HepG2 (cell line): ENCODE measurements at regions not wholly inside any gene's neighbourhood (a gene's known extent, or its start where the extent isn't known, plus 50 kb on each side); places are given as distances from the start of the nearest gene placed in this dataset.
A peak's percentile ranks its signal among the peaks of the same experiment; 100 is the strongest.

Experiments
- ATAC-seq: fragments of 200-7000 bp; cut with Tn5 transposase; 3 replicates; pipeline ENCODE4 v1.9.1; 2020; ENCODE audit warnings: mild to moderate bottlenecking, moderate library complexity
- BruUV-seq: library from RNA; stranded (reverse); fragments of 400-500 nt; replicated peaks from 2 replicates; lab custom pipeline; 2021; lab: Mats Ljungman, UMichigan
- CTCF ChIA-PET: fragments of 300-600 bp; formaldehyde crosslinking; extraction: SDS; loops from one replicate; lab custom pipeline; 2021; ENCODE audit warnings: low total read pairs, inconsistent platforms, low intra/inter-chr PET ratio; lab: Yijun Ruan, JAX
- POLR2A ChIA-PET: fragments of 350-600 bp; sonication (Branson Sonifier 250); formaldehyde crosslinking; loops from one replicate; lab custom pipeline; 2020; ENCODE audit warnings: antibody characterized with exemption, inconsistent platforms; lab: Yijun Ruan, JAX
- DNase-seq: peaks from one replicate; pipeline ENCODE4 v3.0.0-alpha.2; 2015; ENCODE audit warnings: low spot score
- FAIRE-seq: peaks from 3 replicates; lab custom pipeline; 2011; peaks lifted over from hg19 to GRCh38; lab: Jason Lieb, UNC
- H2AFZ ChIP-seq: one replicate; pipeline ENCODE4 v1.6.1; 2011; ENCODE audit warnings: low read length, inconsistent platforms
- H3K27ac ChIP-seq: fragments of 300-600 bp; 3 replicates; pipeline ENCODE4 v1.8.0; 2011; ENCODE audit warnings: mixed run types, mild to moderate bottlenecking, mixed read lengths, low read length, inconsistent platforms; ENCODE audit not compliant: insufficient read depth; ENCODE audit errors: extremely low read length
- H3K27me3 ChIP-seq, 2 experiments: fragments of 200-600 bp in 1 of 2; 2 replicates in 1 of 2; 3 replicates in 1 of 2; pipeline versions ENCODE4 v1.6.0 to v1.8.0; 2011; ENCODE audit warnings: low read length in 2 of 2, mild to moderate bottlenecking in 2 of 2, moderate library complexity in 2 of 2, inconsistent platforms in 1 of 2; ENCODE audit not compliant: insufficient read depth in 2 of 2, control insufficient read depth in 1 of 2
- H3K36me3 ChIP-seq, 2 experiments: fragments of 200-600 bp in 1 of 2; replicated peaks in 1 of 2; 2 replicates in 1 of 2; 3 replicates in 1 of 2; pipeline versions ENCODE4 v1.5.1 to v1.8.0; 2011; ENCODE audit warnings: low read length in 2 of 2, inconsistent platforms in 1 of 2; ENCODE audit not compliant: insufficient read depth in 2 of 2, control insufficient read depth in 1 of 2
- H3K4me1 ChIP-seq: 2 replicates; pipeline ENCODE4 v1.5.1; 2012; ENCODE audit warnings: low read length, inconsistent platforms; ENCODE audit not compliant: insufficient read depth
- H3K4me2 ChIP-seq: 2 replicates; pipeline ENCODE4 v1.6.0; 2011; ENCODE audit warnings: low read depth, low read length, inconsistent platforms
- H3K4me3 ChIP-seq, 3 experiments: fragments of 200-600 bp in 1 of 3; sonication (generic), shearing (Covaris generic) in 1 of 3; replicated peaks in 1 of 3; 2 replicates each; pipeline ENCODE4 v1.5.1; 2011 to 2016; ENCODE audit warnings: low read length in 3 of 3, inconsistent platforms in 2 of 3, low read depth in 2 of 3, mild to moderate bottlenecking in 2 of 3, control low read depth in 1 of 3, mixed read lengths in 1 of 3; ENCODE audit not compliant: insufficient read depth in 1 of 3
- H3K79me2 ChIP-seq: one replicate; pipeline ENCODE4 v1.6.1; 2011; ENCODE audit warnings: low read length, inconsistent platforms; ENCODE audit not compliant: insufficient read depth
- H3K9ac ChIP-seq: 2 replicates; pipeline ENCODE4 v1.6.0; 2011; ENCODE audit warnings: mild to moderate bottlenecking, low read depth, low read length, inconsistent platforms; ENCODE audit not compliant: insufficient read depth
- H3K9me3 ChIP-seq: 2 replicates; pipeline ENCODE4 v1.5.1; 2012; ENCODE audit warnings: mild to moderate bottlenecking, low read length
- H4K20me1 ChIP-seq: 2 replicates; pipeline ENCODE4 v1.6.0; 2011; ENCODE audit warnings: inconsistent platforms, mild to moderate bottlenecking, low read length, moderate library complexity; ENCODE audit not compliant: insufficient read depth
- FOXA1 ChIP-seq, 2 experiments: fragments of 450-650 bp in 1 of 2; sonication (generic) in 1 of 2; formaldehyde crosslinking in 1 of 2; IDR thresholded peaks; 2 replicates each; pipeline versions ENCODE4 v1.4.0 to v1.6.1; 2016 to 2020; ENCODE audit warnings: missing genetic modification reagents in 1 of 2
- HINFP ChIP-seq: sonication (generic); formaldehyde crosslinking; IDR thresholded peaks from 2 replicates; pipeline ENCODE4 v1.4.0; 2020; ENCODE audit warnings: low read depth, mild to moderate bottlenecking, missing genetic modification reagents
- KDM6A ChIP-seq: IDR thresholded peaks from 2 replicates; pipeline ENCODE4 v1.6.1; 2016; ENCODE audit warnings: low read depth
- MAFF ChIP-seq: IDR thresholded peaks from 2 replicates; pipeline ENCODE4 v1.6.1; 2011; ENCODE audit warnings: low read depth, low read length, improper control_type of control experiment
- MAFK ChIP-seq, 2 experiments: IDR thresholded peaks in 1 of 2; conservative IDR thresholded peaks in 1 of 2; 2 replicates each; pipeline ENCODE4 v1.6.1; 2011; ENCODE audit warnings: improper control_type of control experiment in 2 of 2, low read length in 2 of 2
- PCBP2 ChIP-seq: fragments of 200-400 bp; formaldehyde crosslinking; optimal IDR thresholded peaks from 2 replicates; pipeline ENCODE3; 2018; ENCODE audit warnings: low read length, low read depth; ENCODE audit not compliant: poor library complexity, severe bottlenecking
- POLR2G ChIP-seq: fragments of 200-400 bp; formaldehyde crosslinking; IDR thresholded peaks from 2 replicates; pipeline ENCODE4 v1.6.1; 2018; ENCODE audit warnings: mild to moderate bottlenecking, low read depth, low read length, moderate library complexity
- SMAD9 ChIP-seq: sonication (generic); formaldehyde crosslinking; IDR thresholded peaks from 2 replicates; pipeline ENCODE4 v1.5.1; 2020; ENCODE audit warnings: mild to moderate bottlenecking, missing genetic modification reagents
- SMC3 ChIP-seq: IDR thresholded peaks from 2 replicates; pipeline ENCODE4 v1.6.1; 2011; ENCODE audit warnings: low read length, improper control_type of control experiment
- SP1 ChIP-seq, 2 experiments: fragments of 450-650 bp in 1 of 2; sonication (generic) in 1 of 2; formaldehyde crosslinking in 1 of 2; IDR thresholded peaks; 2 replicates each; pipeline versions ENCODE4 v1.4.0 to v1.6.1; 2016 to 2020; ENCODE audit warnings: missing genetic modification reagents in 1 of 2
- ZFP36 ChIP-seq: fragments of 150-350 bp; IDR thresholded peaks from 2 replicates; pipeline ENCODE4 v1.6.1; 2018; ENCODE audit warnings: borderline replicate concordance, low read length, low read depth; ENCODE audit not compliant: partially characterized antibody
- ZIK1 ChIP-seq: sonication (generic); formaldehyde crosslinking; IDR thresholded peaks from 2 replicates; pipeline ENCODE4 v1.5.0; 2020; ENCODE audit warnings: mild to moderate bottlenecking, low read depth, missing genetic modification reagents, borderline replicate concordance
- ZNF329 ChIP-seq: sonication (generic); formaldehyde crosslinking; IDR thresholded peaks from 2 replicates; pipeline ENCODE4 v1.9.0; 2021; ENCODE audit warnings: low read depth, mild to moderate bottlenecking, missing genetic modification reagents
- ZNF672 ChIP-seq: sonication (generic); formaldehyde crosslinking; IDR thresholded peaks from 2 replicates; pipeline ENCODE4 v1.8.1; 2022; ENCODE audit warnings: missing genetic modification reagents
- WGBS: methylation state at CpG from one replicate; pipeline ENCODE4 v1.1.6; 2017; ENCODE audit warnings: low lambda C conversion rate; 5-methylcytosine and 5-hydroxymethylcytosine counted together
- in situ Hi-C: cut with HindIII; loops from 2 replicates; pipeline ENCODE4 v1.10.0; 2017; ENCODE audit warnings: low pct_unique_long_range_greater_than_20kb; ENCODE audit not compliant: extremely low pct_ligation_motif_present
- intact Hi-C: fragments of 100-400 bp; cut with micrococcal nuclease; formaldehyde crosslinking; loops from one replicate; pipeline ENCODE4 v1.10.0; 2022; ENCODE audit not compliant: unreplicated experiment

GRCh38 chr4:130479674-130480073 is 1383.7 kb downstream of the C4orf33 start:
- no TSS peak for BruUV-seq
- POLR2A ChIA-PET = no interaction called here

GRCh38 chr4:130484826-130485225 is 1388.9 kb downstream of the C4orf33 start:
- intact Hi-C loops (no loop called here), in situ Hi-C loops (no loop called here)
- Histone ChIP-seq H3K27ac (no peak overlapping the region), H3K4me3 (no peak overlapping the region), H4K20me1 (no peaks in the 10 kb centered on the region), H3K4me1 (no peaks in the 10 kb centered on the region), H3K27me3 (no peaks in the 10 kb centered on the region), H3K4me2 (no peak overlapping the region), H2AFZ (no peak overlapping the region), H3K9me3 (no peaks in the 10 kb centered on the region), H3K79me2 (no peaks in the 10 kb centered on the region), H3K36me3 (no peaks in the 10 kb centered on the region), H3K9ac (no peak overlapping the region)
- DNase-seq (no peak), FAIRE-seq (no peak), ATAC-seq (no peak)
- ChIA-PET CTCF (no interaction called here), POLR2A (no interaction called here)
- TF ChIP-seq POLR2G = no peak
- TF ChIP-seq KDM6A = no peak
- TF ChIP-seq SMC3 = no peak
- no peak for TF ChIP-seq ZIK1 (CRISPR knock-in tag)
- TF ChIP-seq FOXA1 (IDR thresholded peaks at IDR 0.05) = no peak
- TF ChIP-seq FOXA1 (CRISPR knock-in tag; IDR thresholded peaks at IDR 0.05) = no peak
- TF ChIP-seq ZNF672 = no peak
- TF ChIP-seq SP1 (IDR thresholded peaks at IDR 0.05) = no peak
- no peak for TF ChIP-seq SP1 (CRISPR knock-in tag; IDR thresholded peaks at IDR 0.05)
- no peak for TF ChIP-seq ZFP36
- no peak for TF ChIP-seq ZNF329 (CRISPR knock-in tag)
- WGBS = 42% methylated on average over 5 of the region's 5 CpGs
- no TSS peak for BruUV-seq

More at GRCh38 chr4:130479674-130480073, 1383.7 kb downstream of the C4orf33 start:
- H3K27me3 ChIP-seq = no peaks in the 10 kb centered on the region
- no peak overlapping the region for H3K4me3 ChIP-seq
- intact Hi-C loops = no loop called here
- no peaks in the 10 kb centered on the region for H3K9me3 ChIP-seq
- no peak for ATAC-seq
- no peak overlapping the region for H2AFZ ChIP-seq
- no peaks in the 10 kb centered on the region for H4K20me1 ChIP-seq
- no peak overlapping the region for H3K27ac ChIP-seq
- DNase-seq = no peak
- no peak for TF ChIP-seq SMAD9
- TF ChIP-seq PCBP2 = no peak
- no peak for TF ChIP-seq HINFP
- TF ChIP-seq MAFF = peak; percentile 63; the same call in 1 of the 2 replicates
- peak; percentile 35 to 80; a peak in 3 of 4 replicates for TF ChIP-seq MAFK (conservative IDR thresholded peaks at IDR 0.05 in 1 of 2, IDR thresholded peaks at IDR 0.05 in 1 of 2; ENCODE audit: low read length in 2 of 2)
- TF ChIP-seq, all 625 proteins: peak for 2
- Histone ChIP-seq H3K4me1 (no peaks in the 10 kb centered on the region), H3K4me2 (no peak overlapping the region), H3K79me2 (no peaks in the 10 kb centered on the region), H3K36me3 (no peaks in the 10 kb centered on the region), H3K9ac (no peak overlapping the region)
- CTCF ChIA-PET = no interaction called here
- no peak for FAIRE-seq
- in situ Hi-C loops = no loop called here
- WGBS = 1% methylated on average over 2 of the region's 2 CpGs
